ENCODE measurements at regions not wholly inside any gene's neighbourhood (a gene's known extent, or its start where the extent isn't known, plus 50 kb on each side); places are given as distances from the start of the nearest gene placed in this dataset.

GRCh38 chr9:129511285-129511900 lies 109.5 kb downstream of the C9orf50 start:
- CTCF ChIA-PET, result interaction anchor here (1.7 kb wide), 1 partner anchor 113 kb away, joined by 5 read pairs; no protein-coding TSS in a partner anchor

GRCh38 chr9:129509533-129509928 lies 111.4 kb downstream of the C9orf50 start:
- peaks cover 8% of the 10 kb centered on the region for H3K27me3 Mint-ChIP-seq
- H3K4me1 Mint-ChIP-seq, result peaks cover 5% of the 10 kb centered on the region
- H3K9me3 Mint-ChIP-seq, result peaks cover 12% of the 10 kb centered on the region
- ChIA-PET POLR2A (no interaction called here), CTCF (no interaction called here)
- no peak overlapping the region for H3K27ac Mint-ChIP-seq
- no peak overlapping the region for H3K4me3 Mint-ChIP-seq
- no peak for DNase-seq
- H3K36me3 Mint-ChIP-seq (ENCODE audit: low read depth), result peaks cover 11% of the 10 kb centered on the region

More at GRCh38 chr9:129511285-129511900, 109.5 kb downstream of the C9orf50 start:
- POLR2A ChIA-PET, result interaction anchor here (1.3 kb wide), 1 partner anchor 10 kb away, joined by 3 read pairs; no protein-coding TSS in a partner anchor
- Mint-ChIP-seq H3K4me3 (no peak overlapping the region), H3K27ac (no peak overlapping the region), H3K36me3 (ENCODE audit: low read depth) (peaks cover 8% of the 10 kb centered on the region), H3K4me1 (no peaks in the 10 kb centered on the region), H3K27me3 (peaks cover 9% of the 10 kb centered on the region), H3K9me3 (peaks cover 17% of the 10 kb centered on the region)
- DNase-seq, result no peak

GRCh38 chr9:129507805-129508204 lies 113.1 kb downstream of the C9orf50 start:
- H3K9me3 Mint-ChIP-seq, result peaks cover 3% of the 10 kb centered on the region
- no peak overlapping the region for H3K27ac Mint-ChIP-seq
- CTCF ChIA-PET, result no interaction called here
- H3K27me3 Mint-ChIP-seq, result peaks cover 8% of the 10 kb centered on the region
- no peak overlapping the region for H3K4me3 Mint-ChIP-seq
- peaks cover 19% of the 10 kb centered on the region for H3K4me1 Mint-ChIP-seq
- POLR2A ChIA-PET, result interaction anchor here (0.9 to 1.4 kb wide), 2 partner anchors 12 to 31 kb away, joined by 3 to 4 read pairs; no protein-coding TSS in a partner anchor
- DNase-seq, result no peak
- H3K36me3 Mint-ChIP-seq (ENCODE audit: low read depth), result peaks cover 12% of the 10 kb centered on the region

GRCh38 chr9:129506892-129507291 lies 114.0 kb downstream of the C9orf50 start:
- peaks cover 22% of the 10 kb centered on the region for H3K4me1 Mint-ChIP-seq
- peaks cover 12% of the 10 kb centered on the region for H3K36me3 Mint-ChIP-seq (ENCODE audit: low read depth)
- no peak overlapping the region for H3K4me3 Mint-ChIP-seq
- no peak for DNase-seq
- ChIA-PET CTCF (no interaction called here), POLR2A (no interaction called here)
- no peaks in the 10 kb centered on the region for H3K9me3 Mint-ChIP-seq
- H3K27ac Mint-ChIP-seq, result no peak overlapping the region
- H3K27me3 Mint-ChIP-seq, result peaks cover 4% of the 10 kb centered on the region

- no peaks in the 10 kb centered on the region for H3K9me3 Mint-ChIP-seq
- peaks cover 4% of the 10 kb centered on the region for H3K27me3 Mint-ChIP-seq
- ChIA-PET CTCF (no interaction called here), POLR2A (interaction anchor here (1.4 kb wide), 1 partner anchor 10 kb away, joined by 3 read pairs; no protein-coding TSS in a partner anchor)
- peaks cover 27% of the 10 kb centered on the region for H3K4me1 Mint-ChIP-seq
- H3K27ac Mint-ChIP-seq, result no peak overlapping the region
- peaks cover 12% of the 10 kb centered on the region for H3K36me3 Mint-ChIP-seq (ENCODE audit: low read depth)
- no peak for DNase-seq
- no peak overlapping the region for H3K4me3 Mint-ChIP-seq
These were observed 114.9 kb downstream of the C9orf50 start for GRCh38 chr9:129506041-129506440.

GRCh38 chr9:129505270-129505902 lies 115.5 kb downstream of the C9orf50 start:
- Mint-ChIP-seq H3K4me1 (peaks cover 27% of the 10 kb centered on the region), H3K27ac (no peak overlapping the region), H3K9me3 (no peaks in the 10 kb centered on the region), H3K36me3 (ENCODE audit: low read depth) (peaks cover 12% of the 10 kb centered on the region), H3K27me3 (peaks cover 4% of the 10 kb centered on the region), H3K4me3 (no peak overlapping the region)
- CTCF ChIA-PET, result interaction anchor here (0.6 kb wide), 1 partner anchor 370 kb away, joined by 3 read pairs; no protein-coding TSS in a partner anchor
- DNase-seq, result no peak
- POLR2A ChIA-PET, result interaction anchor here (0.6 to 1.4 kb wide), 3 partner anchors 9 to 1197 kb away, joined by 3 to 5 read pairs (median 4); no protein-coding TSS in a partner anchor

GRCh38 chr9:129504404-129504803 lies 116.5 kb downstream of the C9orf50 start:
- peak overlapping the region; percentile 32 for H3K27ac Mint-ChIP-seq
- peaks cover 27% of the 10 kb centered on the region for H3K4me1 Mint-ChIP-seq
- peaks cover 12% of the 10 kb centered on the region for H3K36me3 Mint-ChIP-seq (ENCODE audit: low read depth)
- peaks cover 2% of the 10 kb centered on the region for H3K27me3 Mint-ChIP-seq
- no peaks in the 10 kb centered on the region for H3K9me3 Mint-ChIP-seq
- ChIA-PET CTCF (interaction anchor here (0.6 kb wide), 1 partner anchor 369 kb away, joined by 3 read pairs; no protein-coding TSS in a partner anchor), POLR2A (interaction anchor here (1.0 kb wide), 1 partner anchor 15 kb away, joined by 5 read pairs; no protein-coding TSS in a partner anchor)
- no peak overlapping the region for H3K4me3 Mint-ChIP-seq
- DNase-seq, result no peak

GRCh38 chr9:129501771-129502319 lies 119.1 kb downstream of the C9orf50 start:
- Mint-ChIP-seq H3K4me3 (no peak overlapping the region), H3K9me3 (no peaks in the 10 kb centered on the region), H3K36me3 (ENCODE audit: low read depth) (peaks cover 12% of the 10 kb centered on the region), H3K27me3 (no peaks in the 10 kb centered on the region), H3K4me1 (peaks cover 36% of the 10 kb centered on the region), H3K27ac (peak overlapping the region; percentile 3)
- no peak for DNase-seq
- ChIA-PET CTCF (interaction anchor here (1.0 kb wide), 1 partner anchor 359 kb away, joined by 3 read pairs; no protein-coding TSS in a partner anchor), POLR2A (interaction anchor here (0.9 to 1.3 kb wide), 3 partner anchors 9 to 13 kb away, joined by 3 to 4 read pairs (median 4); no protein-coding TSS in a partner anchor)

GRCh38 chr9:129500863-129501770 lies 119.8 kb downstream of the C9orf50 start:
- Mint-ChIP-seq H3K27ac (peak overlapping the region; percentile 3), H3K9me3 (no peaks in the 10 kb centered on the region), H3K4me3 (no peak overlapping the region), H3K27me3 (no peaks in the 10 kb centered on the region), H3K36me3 (ENCODE audit: low read depth) (peaks cover 12% of the 10 kb centered on the region), H3K4me1 (peaks cover 42% of the 10 kb centered on the region)
- CTCF ChIA-PET, result interaction anchor here (1.0 kb wide), 1 partner anchor 358 kb away, joined by 3 read pairs; no protein-coding TSS in a partner anchor
- POLR2A ChIA-PET, result interaction anchor here (0.8 to 1.3 kb wide), 4 partner anchors 8 to 12 kb away, joined by 3 to 4 read pairs (median 4); no protein-coding TSS in a partner anchor
- DNase-seq, result no peak

- Mint-ChIP-seq H3K27me3 (no peaks in the 10 kb centered on the region), H3K4me3 (no peak overlapping the region), H3K9me3 (no peaks in the 10 kb centered on the region), H3K27ac (peak overlapping the region; percentile 3), H3K4me1 (peaks cover 49% of the 10 kb centered on the region), H3K36me3 (ENCODE audit: low read depth) (peaks cover 12% of the 10 kb centered on the region)
- ChIA-PET CTCF (interaction anchor here (0.6 to 1.6 kb wide), 2 partner anchors 67 to 369 kb away, joined by 3 to 4 read pairs; no protein-coding TSS in a partner anchor), POLR2A (interaction anchor here (0.8 to 1.4 kb wide), 2 partner anchors 10 kb away, joined by 3 read pairs; no protein-coding TSS in a partner anchor)
- no peak for DNase-seq
These were observed 120.6 kb downstream of the C9orf50 start for GRCh38 chr9:129500161-129500862.

GRCh38 chr9:129498451-129499384 lies 122.2 kb downstream of the C9orf50 start:
- H3K27ac Mint-ChIP-seq, result no peak overlapping the region
- H3K27me3 Mint-ChIP-seq, result no peaks in the 10 kb centered on the region
- CTCF ChIA-PET, result interaction anchor here (0.6 to 1.6 kb wide), 2 partner anchors 367 to 369 kb away, joined by 3 to 4 read pairs; no protein-coding TSS in a partner anchor
- POLR2A ChIA-PET, result interaction anchor here (1.0 to 1.4 kb wide), 2 partner anchors 8 to 10 kb away, joined by 3 to 4 read pairs; no protein-coding TSS in a partner anchor
- H3K36me3 Mint-ChIP-seq (ENCODE audit: low read depth), result peaks cover 6% of the 10 kb centered on the region
- DNase-seq, result no peak
- H3K9me3 Mint-ChIP-seq, result no peaks in the 10 kb centered on the region
- H3K4me3 Mint-ChIP-seq, result no peak overlapping the region
- peaks cover 41% of the 10 kb centered on the region for H3K4me1 Mint-ChIP-seq

All from activated CD4-positive, alpha-beta memory T cell treated with anti-CD3 and anti-CD28 coated beads, Interleukin-2, amount 10 ng/mL, durations not matched to agents 7 days and 5 days (primary cell).